ENCODE measurements at regions not wholly inside any gene's neighbourhood (a gene's known extent, or its start where the extent isn't known, plus 50 kb on each side); places are given as distances from the start of the nearest gene placed in this dataset.

- DNase-seq = no peak
- intact Hi-C loops (cut with micrococcal nuclease) = no loop called here
- Mint-ChIP-seq H3K4me3 (no peak overlapping the region), H3K4me1 (no peaks in the 10 kb centered on the region), H3K27ac (no peak overlapping the region), H3K27me3 (ENCODE audit: low read depth in 2 of 2) (no peaks in the 10 kb centered on the region), H3K9me3 (peaks cover 9 to 14% of the 10 kb centered on the region in 2 donors), H3K36me3 (no peaks in the 10 kb centered on the region)
- TF ChIP-seq CTCF (IDR thresholded peaks at IDR 0.05) = no peak
- Histone ChIP-seq H3K9me3 (ENCODE audit: control insufficient read depth, insufficient read depth, low read length) (no peaks in the 10 kb centered on the region), H3K4me3 (ENCODE audit: low read length) (no peak overlapping the region), H3K36me3 (ENCODE audit: control insufficient read depth, insufficient read depth, low read length) (no peaks in the 10 kb centered on the region), H3K27me3 (ENCODE audit: control insufficient read depth, insufficient read depth, low read length) (no peaks in the 10 kb centered on the region), H3K4me1 (ENCODE audit: control insufficient read depth, insufficient read depth, low read length) (no peaks in the 10 kb centered on the region), H3K27ac (ENCODE audit: low read length) (no peak overlapping the region)
- no peak for ATAC-seq
Observed at GRCh38 chr7:91491868-91492267, 227.6 kb downstream of the FZD1 start.

GRCh38 chr7:91492317-91492716 is 228.1 kb downstream of the FZD1 start:
- H3K4me3 ChIP-seq (ENCODE audit: low read length) = no peak overlapping the region
- no peak overlapping the region for H3K27ac Mint-ChIP-seq
- H3K36me3 ChIP-seq (ENCODE audit: control insufficient read depth, insufficient read depth, low read length) = no peaks in the 10 kb centered on the region

GRCh38 chr7:91492773-91493172 is 228.5 kb downstream of the FZD1 start:
- H3K9me3 ChIP-seq (ENCODE audit: control insufficient read depth, insufficient read depth, low read length) = no peaks in the 10 kb centered on the region
- H3K36me3 Mint-ChIP-seq = no peaks in the 10 kb centered on the region
- WGBS (ENCODE audit: insufficient coverage) = 93% methylated on average over 2 of the region's 3 CpGs

More at GRCh38 chr7:91492317-91492716, 228.1 kb downstream of the FZD1 start:
- H3K4me1 ChIP-seq (ENCODE audit: control insufficient read depth, insufficient read depth, low read length) = no peaks in the 10 kb centered on the region
- no peak for TF ChIP-seq CTCF (IDR thresholded peaks at IDR 0.05)
- ATAC-seq (no peak), DNase-seq (no peak)
- WGBS (ENCODE audit: insufficient coverage) = 100% methylated on average over 1 of the region's 2 CpGs
- Mint-ChIP-seq H3K4me3 (no peak overlapping the region), H3K36me3 (no peaks in the 10 kb centered on the region), H3K9me3 (peaks cover 9 to 14% of the 10 kb centered on the region in 2 donors), H3K27me3 (ENCODE audit: low read depth in 2 of 2) (no peaks in the 10 kb centered on the region), H3K4me1 (no peaks in the 10 kb centered on the region)
- intact Hi-C loops (cut with micrococcal nuclease) = no loop called here
- no peaks in the 10 kb centered on the region for H3K27me3 ChIP-seq (ENCODE audit: control insufficient read depth, insufficient read depth, low read length)
- H3K9me3 ChIP-seq (ENCODE audit: control insufficient read depth, insufficient read depth, low read length) = no peaks in the 10 kb centered on the region
- no peak overlapping the region for H3K27ac ChIP-seq (ENCODE audit: low read length)

More at GRCh38 chr7:91492773-91493172, 228.5 kb downstream of the FZD1 start:
- no peak overlapping the region for H3K27ac ChIP-seq (ENCODE audit: low read length)
- no peak overlapping the region for H3K4me3 ChIP-seq (ENCODE audit: low read length)
- Mint-ChIP-seq H3K27ac (no peak overlapping the region), H3K4me1 (no peaks in the 10 kb centered on the region), H3K4me3 (no peak overlapping the region), H3K27me3 (ENCODE audit: low read depth in 2 of 2) (no peaks in the 10 kb centered on the region), H3K9me3 (peaks cover 9 to 14% of the 10 kb centered on the region in 2 donors)
- no peaks in the 10 kb centered on the region for H3K27me3 ChIP-seq (ENCODE audit: control insufficient read depth, insufficient read depth, low read length)
- DNase-seq = no peak
- no peak for ATAC-seq
- intact Hi-C loops (cut with micrococcal nuclease) = no loop called here
- no peak for TF ChIP-seq CTCF (IDR thresholded peaks at IDR 0.05)
- H3K4me1 ChIP-seq (ENCODE audit: control insufficient read depth, insufficient read depth, low read length) = no peaks in the 10 kb centered on the region
- no peaks in the 10 kb centered on the region for H3K36me3 ChIP-seq (ENCODE audit: control insufficient read depth, insufficient read depth, low read length)

All from natural killer cell (primary cell).